ENCODE measurements at regions not wholly inside any gene's neighbourhood (a gene's known extent, or its start where the extent isn't known, plus 50 kb on each side); places are given as distances from the start of the nearest gene placed in this dataset.

DNA sequence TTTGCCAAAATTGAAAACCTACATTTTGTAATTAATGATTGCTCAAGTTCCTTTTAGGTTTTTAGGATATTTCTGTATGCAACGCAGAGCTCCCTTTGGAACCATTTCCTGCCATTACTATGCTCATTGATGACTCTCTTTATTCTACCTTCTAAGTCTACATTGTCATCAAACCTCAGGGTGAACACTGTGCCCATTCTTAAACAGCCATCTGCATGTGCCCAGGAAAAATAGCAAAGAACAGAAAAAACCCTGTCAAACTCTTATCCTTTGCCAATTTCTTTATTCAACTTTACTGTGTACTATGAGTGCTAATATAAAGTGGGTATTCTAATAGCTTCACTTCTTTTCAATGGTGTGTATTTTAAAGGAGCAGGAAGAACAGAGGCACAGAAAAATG, 1455.9 kb downstream of the ADGRL3 start:
- Histone ChIP-seq H3K27ac (no peak overlapping the region), H3K4me3 (no peak overlapping the region)
- no peak for DNase-seq (ENCODE audit: low spot score)
- TF ChIP-seq, protein P1, sequence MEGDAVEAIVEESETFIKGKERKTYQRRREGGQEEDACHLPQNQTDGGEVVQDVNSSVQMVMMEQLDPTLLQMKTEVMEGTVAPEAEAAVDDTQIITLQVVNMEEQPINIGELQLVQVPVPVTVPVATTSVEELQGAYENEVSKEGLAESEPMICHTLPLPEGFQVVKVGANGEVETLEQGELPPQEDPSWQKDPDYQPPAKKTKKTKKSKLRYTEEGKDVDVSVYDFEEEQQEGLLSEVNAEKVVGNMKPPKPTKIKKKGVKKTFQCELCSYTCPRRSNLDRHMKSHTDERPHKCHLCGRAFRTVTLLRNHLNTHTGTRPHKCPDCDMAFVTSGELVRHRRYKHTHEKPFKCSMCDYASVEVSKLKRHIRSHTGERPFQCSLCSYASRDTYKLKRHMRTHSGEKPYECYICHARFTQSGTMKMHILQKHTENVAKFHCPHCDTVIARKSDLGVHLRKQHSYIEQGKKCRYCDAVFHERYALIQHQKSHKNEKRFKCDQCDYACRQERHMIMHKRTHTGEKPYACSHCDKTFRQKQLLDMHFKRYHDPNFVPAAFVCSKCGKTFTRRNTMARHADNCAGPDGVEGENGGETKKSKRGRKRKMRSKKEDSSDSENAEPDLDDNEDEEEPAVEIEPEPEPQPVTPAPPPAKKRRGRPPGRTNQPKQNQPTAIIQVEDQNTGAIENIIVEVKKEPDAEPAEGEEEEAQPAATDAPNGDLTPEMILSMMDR (IDR thresholded peaks at IDR 0.05) = no peak

DNA sequence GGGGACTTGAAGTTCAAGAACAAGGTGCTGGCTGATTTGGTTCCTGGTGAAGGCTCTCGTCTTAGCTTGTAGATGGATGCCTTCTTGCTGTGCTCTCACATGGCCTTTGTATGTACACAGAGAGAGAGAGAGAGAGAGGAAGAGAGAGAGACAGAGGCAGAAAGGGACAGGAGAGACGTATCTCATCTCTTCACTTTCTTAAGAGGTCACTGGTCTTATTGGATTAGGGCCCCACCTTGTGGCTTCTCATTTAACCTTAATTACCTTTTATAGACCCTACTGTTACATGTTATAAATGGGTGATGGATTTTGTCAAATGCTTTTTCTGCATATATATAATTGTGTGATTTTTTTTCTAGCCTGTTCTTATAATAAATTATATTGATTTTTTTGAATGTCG, 1444.2 kb downstream of the ADGRL3 start:
- DNase-seq (ENCODE audit: low spot score) = no peak

DNA sequence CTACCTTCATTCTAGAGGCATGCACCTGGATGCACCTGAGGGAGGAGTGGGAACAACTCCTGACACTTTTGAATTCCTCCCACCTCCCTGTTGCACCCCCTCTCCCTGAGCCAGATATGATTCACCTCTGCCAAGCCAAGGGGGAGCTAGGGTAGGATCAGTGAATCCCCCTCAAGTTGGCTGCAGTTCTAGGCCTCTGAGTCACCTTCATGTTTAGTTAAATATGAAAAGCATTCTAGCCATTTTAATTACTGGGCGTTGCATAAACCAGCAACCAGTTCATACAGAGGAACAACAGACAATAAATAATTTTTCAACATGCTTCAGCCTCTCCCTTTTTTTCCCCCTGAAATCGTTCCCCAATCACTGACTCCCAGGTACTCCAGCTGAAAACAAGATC, 1440.2 kb downstream of the ADGRL3 start:
- no peak overlapping the region for H3K4me3 ChIP-seq
- H3K27ac ChIP-seq = no peak overlapping the region
- no peak for DNase-seq (ENCODE audit: low spot score)
- TF ChIP-seq, protein P1 (IDR thresholded peaks at IDR 0.05) = no peak

More for the DNA sequence above, 1444.2 kb downstream of the ADGRL3 start:
- Histone ChIP-seq H3K4me3 (no peak overlapping the region), H3K27ac (no peak overlapping the region)
- TF ChIP-seq, protein P1 (IDR thresholded peaks at IDR 0.05) = no peak

DNA sequence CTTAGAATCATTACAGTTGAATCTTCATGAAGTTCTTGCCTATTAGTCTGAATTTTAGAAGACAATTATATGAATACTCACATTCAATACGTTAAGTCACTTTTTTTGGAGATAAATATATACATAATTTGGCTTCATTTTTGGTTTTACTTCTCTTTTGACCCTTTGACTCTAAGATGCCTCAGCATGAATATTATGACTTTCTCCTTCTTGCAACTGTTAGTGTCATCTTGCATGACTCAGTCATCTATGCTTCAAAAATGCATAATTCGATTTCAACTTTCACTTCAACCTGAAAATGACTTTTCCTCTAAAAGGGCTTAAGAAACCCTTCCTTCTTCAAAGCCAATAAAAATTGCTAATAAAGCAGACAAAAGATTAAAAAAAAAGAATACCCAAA, 1427.5 kb downstream of the ADGRL3 start:
- Histone ChIP-seq H3K27ac (no peak overlapping the region), H3K4me3 (no peak overlapping the region)
- TF ChIP-seq, protein P1 (IDR thresholded peaks at IDR 0.05) = no peak
- no peak for DNase-seq (ENCODE audit: low spot score)

DNA sequence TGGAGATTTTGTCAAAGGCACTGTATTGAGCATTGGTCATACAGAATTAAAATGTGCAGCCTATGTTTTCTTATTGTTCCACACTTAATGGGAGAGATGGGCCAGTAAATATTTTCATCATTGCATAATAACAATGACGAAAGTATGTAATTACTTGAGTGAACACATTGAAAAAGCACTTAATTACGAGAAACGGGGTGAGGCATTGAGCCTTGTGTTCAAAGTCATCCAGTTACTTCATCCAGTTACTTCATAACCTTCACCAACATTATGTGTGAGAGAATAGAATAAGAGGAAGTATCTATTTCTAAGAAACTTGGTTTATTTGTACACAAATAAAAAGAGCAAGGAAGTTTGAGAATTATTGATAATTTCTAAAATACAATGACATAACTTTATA, 1427.0 kb downstream of the ADGRL3 start:
- Histone ChIP-seq H3K27ac (no peak overlapping the region), H3K4me3 (no peak overlapping the region)
- TF ChIP-seq, protein P1 (IDR thresholded peaks at IDR 0.05) = no peak
- DNase-seq (ENCODE audit: low spot score) = no peak

DNA sequence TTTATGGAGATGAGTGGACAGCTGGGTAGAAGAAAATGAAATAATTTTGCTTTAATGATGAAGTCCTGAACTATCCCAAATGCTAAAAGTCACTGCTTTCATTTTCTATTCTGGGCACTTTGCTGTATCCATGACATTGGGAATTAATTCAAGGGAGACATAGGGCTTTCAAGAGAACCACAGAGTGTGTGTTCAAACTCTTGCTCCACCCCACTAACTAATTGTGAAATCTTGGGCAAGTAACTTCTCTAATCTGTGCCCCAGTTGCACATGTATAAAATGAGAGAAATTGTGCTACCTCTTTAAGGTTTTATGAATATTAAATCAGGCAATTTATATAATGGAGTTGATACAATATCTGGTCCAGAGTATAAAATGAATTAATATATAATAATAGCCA, 1422.0 kb downstream of the ADGRL3 start:
- Histone ChIP-seq H3K27ac (no peak overlapping the region), H3K4me3 (no peak overlapping the region)
- DNase-seq (ENCODE audit: low spot score) = no peak
- TF ChIP-seq, protein P1 (IDR thresholded peaks at IDR 0.05) = no peak

DNA sequence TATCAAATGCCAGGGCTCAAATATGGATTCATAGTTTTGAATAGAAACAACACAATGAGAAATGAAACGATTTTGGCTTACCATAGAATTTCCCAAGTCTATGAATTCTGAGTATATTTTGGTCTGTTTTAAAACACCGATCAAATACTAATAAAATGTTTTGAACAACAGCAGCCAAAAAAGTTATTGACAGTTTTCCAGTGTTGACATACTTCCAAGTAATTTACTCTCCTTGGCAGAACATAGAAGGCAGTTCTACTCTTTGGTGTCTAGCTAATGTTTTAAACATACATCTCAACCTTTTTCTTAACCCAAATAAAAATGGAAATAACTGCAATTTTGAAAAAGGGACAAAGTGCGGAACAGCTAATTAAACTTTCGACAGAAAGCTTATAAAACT, 1419.8 kb downstream of the ADGRL3 start:
- Histone ChIP-seq H3K27ac (no peak overlapping the region), H3K4me3 (no peak overlapping the region)
- TF ChIP-seq, protein P1 (IDR thresholded peaks at IDR 0.05) = no peak
- DNase-seq (ENCODE audit: low spot score) = no peak
